NCI-H1417 (cell line): ENCODE measurements at regions not wholly inside any gene's neighbourhood (a gene's known extent, or its start where the extent isn't known, plus 50 kb on each side); places are given as distances from the start of the nearest gene placed in this dataset.
A peak's percentile ranks its signal among the peaks of the same experiment; 100 is the strongest.

Experiments
- DNase-seq, 3 experiments: peaks; one replicate each; lab custom pipeline; 2025; lab: John Stamatoyannopoulos, UW

DNA sequence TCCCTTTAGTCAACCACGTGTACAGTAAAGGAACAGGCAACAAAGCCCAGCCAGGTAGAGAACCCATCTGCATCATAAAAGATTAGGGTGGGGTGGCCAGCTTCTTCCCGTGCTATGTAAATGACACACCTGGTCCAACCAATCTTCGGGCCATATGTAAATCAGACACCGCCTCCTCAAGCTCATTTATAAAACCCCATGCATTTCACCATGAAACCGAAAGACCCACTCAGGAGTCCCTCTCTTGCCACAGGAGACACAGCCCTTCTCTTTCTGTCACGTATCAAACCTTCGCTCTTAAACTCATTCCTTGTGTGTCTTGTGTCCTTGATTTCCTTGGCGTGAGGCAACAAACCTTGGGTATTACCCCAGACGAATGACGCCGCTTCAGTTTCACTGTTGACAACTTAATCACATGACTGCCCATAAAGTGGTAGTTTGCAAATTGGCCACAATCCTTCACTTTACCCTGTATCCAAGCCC is 59.8 kb upstream of the TBPL2 start:
- DNase-seq = no peak

DNA sequence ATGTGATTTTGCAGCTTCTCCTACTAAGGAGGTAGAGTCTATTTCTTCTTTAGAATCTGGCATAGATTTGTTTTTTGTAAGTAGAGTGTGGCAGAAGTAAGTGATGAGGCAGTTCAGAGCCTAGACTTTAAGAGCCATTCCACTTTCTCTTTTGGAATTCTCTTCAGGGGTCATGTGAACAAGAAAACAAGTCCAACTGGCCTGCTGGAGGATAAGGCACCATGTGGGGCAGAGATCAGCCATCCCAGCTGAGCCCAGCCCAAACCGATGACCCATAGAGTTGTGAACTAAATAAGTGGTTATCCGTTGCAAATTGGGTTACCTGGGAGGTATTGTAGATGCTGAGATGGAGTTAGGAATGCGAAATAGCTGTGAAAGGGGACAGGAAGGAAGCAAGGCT is 60.3 kb upstream of the TBPL2 start:
- DNase-seq = no peak

DNA sequence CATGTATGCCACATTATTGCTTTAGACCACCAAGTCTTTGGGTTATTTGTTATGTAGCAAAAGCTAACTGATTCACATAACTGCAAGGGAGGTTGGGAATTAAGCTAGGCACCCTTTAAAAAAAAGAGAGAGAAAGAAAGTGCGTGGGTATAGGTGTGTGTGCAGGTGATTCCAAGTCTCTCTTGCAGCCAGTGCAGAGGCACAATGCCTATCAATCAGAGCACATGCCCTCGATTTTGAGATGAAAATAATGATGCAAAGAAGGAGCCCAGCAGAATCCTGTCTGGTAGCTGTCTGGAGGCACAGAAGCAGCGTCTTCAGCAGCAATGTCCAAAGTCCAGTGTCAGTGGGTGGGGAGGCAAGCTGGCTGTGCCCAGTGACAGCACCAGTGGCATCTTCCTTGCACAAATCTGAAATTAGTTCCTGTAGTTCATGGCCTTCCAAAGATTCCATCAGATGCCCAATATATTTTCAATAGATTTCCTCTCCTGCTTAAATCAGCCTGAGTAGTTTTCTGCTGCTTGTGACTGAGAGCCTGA is 62.4 kb upstream of the TBPL2 start:
- DNase-seq = no peak

DNA sequence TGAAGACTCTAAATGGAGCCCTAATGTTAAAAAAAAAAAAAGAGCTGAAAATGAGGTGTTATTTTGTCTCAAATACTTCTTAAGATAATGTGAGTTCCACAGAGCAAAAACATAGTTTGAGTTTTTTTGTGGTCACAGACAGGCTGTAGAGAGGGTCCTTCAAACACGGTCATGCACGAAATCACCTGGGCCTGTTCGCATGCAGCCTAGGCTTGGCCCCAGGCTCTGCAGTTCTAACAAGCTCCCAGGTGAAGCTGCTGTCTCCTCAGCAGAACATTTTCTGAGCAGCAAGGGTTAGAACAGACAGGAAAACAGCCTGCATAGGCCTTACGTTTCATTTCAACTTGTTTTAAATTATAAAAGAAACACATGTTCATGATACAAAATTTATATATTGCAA is 65.4 kb upstream of the TBPL2 start:
- DNase-seq = peak in 1 of 3 experiments; percentile 78

DNA sequence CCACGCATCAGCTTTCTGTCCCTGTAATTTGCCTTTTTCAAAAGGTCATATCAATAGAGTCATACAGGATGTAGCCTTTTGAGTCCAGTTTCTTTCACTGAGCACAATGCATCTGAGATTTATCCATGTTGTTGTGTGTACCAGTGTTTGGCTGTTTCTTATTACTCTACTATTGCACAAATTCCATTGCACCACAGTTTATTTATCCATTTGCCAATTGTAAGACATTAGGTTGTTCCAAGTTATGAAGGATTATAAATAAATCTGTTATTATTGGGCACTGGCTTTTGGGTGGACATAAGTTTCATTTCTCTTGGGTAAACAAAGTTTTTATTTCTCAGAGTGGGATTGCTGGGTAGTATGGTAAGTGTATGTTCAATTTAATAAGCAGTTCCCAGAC is 68.3 kb upstream of the TBPL2 start:
- no peak for DNase-seq

DNA sequence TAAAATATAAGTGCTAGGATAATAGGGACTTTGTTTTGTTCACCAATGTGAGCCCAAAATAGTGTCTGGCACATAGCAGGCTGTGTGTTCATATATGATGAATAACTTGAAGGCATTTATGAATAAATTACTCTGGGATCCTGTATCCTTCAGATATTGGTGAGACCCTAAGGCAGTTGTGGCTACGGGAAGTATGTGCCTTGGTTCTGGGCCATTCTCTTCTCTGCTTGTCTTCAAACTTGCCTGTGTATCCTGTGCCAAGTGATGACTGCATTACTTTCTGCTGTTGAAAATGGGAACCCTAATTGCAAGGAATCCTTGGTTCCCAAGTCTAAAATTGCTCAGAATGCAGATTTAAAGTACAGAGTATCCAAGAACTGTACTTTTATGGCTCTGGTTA is 67.6 kb upstream of the KTN1 start:
- DNase-seq = no peak

DNA sequence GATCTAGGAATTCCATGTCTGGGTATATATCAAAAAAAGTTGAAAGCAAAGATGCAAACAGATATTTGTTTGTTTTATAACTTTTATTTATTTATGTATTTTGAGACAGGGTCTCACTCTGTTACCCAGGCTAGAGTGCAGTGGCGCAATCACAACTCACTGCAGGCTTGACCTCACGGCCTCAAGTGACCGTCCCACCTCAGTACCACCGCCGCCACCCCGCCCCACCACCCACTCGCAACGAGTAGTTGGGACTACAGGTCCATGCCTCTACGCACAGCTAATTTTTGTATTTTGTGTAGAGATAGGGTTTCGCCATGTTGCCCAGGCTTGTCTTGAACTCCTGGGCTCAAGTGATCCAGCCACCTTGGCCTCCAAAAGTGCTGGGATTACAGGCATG is 66.5 kb upstream of the KTN1 start:
- no peak for DNase-seq

DNA sequence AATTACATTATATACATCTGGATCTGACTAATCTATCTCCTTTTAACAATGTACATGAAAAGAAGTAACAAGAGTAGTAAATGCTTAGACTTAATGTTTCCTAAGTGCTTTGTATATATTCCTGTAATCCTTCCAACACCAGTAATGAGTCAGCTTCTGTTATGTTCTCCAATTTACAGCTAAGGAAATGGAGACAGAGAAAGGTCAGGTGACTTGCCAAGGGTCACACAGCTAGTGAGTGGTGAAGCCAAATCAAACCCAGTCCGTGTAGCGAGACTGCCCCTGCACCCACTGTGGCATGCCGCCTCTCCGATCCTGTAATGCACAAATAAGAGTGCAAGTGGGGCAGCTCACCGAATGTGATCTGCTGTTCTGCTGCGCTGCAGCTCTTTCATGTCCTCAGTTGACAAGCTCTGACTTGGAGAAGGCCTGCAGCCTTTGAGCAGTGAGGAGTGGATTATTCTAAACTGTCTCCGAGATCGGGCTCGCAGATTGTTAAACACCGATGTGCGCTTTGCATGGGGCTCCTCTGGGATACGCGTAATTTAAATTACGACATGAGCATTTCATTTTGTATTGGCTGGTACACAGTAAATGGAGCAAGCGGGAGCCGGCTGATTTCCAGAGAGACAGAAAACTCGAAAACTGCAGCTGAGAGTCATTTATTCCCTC is 65.1 kb upstream of the KTN1 start:
- no peak for DNase-seq

DNA sequence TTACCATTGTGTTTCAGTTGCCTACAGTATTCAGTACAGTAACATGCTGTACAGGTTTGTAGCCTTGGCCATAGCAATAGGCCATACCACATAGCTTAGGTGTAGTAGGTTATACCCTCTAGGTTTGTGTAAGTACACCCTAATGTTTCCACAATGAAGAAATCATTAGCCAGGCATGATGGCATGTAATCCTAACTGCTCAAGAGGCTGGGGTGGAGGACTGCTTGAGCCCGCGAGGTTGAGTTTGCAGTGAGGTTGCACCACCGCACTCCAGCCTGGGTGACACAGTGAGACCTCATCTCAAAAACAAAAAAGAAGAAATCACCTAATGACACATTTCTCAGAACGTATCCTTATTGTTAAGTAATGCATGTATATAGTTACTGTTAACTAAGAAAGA is 63.2 kb upstream of the KTN1 start:
- DNase-seq = no peak

DNA sequence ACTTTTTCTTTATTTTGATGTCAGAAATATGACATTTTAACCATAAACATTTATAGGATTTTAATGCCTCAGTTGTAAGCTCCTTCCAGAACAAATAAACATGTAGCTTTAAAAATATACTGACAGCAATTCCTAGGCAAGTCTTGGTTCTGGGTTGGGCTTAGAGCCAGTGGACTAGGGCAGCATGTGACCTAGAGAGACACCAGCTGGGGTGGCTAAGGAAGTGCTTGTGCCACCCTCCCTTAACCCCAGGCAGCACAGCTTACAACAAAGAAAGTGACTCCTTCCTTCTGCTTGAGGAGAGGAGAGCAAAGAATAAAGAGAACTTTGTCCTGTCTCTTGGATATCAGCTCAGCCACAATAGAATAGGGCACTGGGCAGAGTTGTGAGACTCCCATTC is 61.6 kb upstream of the KTN1 start:
- no peak for DNase-seq

DNA sequence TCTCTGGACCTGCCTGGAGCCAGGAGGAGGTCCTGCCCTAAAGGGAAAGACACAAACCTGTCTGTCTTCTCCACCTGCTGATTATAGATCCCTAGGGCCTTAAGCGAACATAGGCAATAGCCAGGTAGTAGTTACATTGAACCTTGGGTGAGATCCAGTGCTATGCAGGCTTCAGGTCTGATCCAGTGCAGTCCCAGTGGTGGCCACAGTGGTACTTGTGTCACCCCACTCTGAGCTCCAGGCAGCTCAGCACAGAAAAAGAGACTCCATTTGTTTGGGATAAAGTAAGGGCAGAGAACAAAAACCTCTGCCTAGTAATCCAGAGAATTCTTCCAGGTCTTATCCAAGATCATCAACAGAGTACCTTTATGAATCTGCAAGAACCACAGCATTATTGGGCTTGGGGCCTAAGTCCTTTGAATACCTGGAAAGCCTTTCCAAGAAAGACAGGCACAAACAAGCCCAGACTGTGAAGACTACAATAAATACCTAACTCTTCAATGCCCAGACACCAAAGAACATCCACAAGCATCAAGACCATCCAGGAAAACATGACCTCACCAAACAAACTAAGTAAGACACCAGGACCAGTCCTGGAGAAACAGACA is 60.4 kb upstream of the KTN1 start:
- DNase-seq = no peak

DNA sequence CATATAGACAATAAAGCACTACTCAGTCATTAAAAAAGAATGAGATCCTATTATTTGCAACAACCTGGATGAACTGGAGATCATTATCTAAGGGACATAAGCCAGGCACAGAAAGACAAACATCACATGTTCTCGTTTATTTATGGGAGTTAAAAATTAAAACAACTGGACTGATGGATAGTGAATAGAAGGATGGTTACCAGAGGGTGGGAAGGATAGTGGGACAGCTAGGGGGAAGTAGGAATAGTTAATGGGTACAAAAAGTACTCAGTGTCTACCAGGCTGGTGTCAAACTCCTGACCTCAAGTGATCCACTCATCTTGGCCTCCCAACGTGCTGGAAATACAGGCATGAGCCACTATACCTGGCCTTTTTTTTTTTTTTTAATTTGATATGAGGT is 56.7 kb upstream of the KTN1 start:
- DNase-seq = no peak
